BJ (cell line): ENCODE measurements at regions not wholly inside any gene's neighbourhood (a gene's known extent, or its start where the extent isn't known, plus 50 kb on each side); places are given as distances from the start of the nearest gene placed in this dataset.

Source experiments
- CTCF ChIA-PET: fragments of 350-600 bp; formaldehyde crosslinking; extraction: SDS; loops from one replicate; lab custom pipeline; 2021; ENCODE audit warnings: antibody characterized with exemption, inconsistent platforms; lab: Yijun Ruan, JAX
- POLR2A ChIA-PET: fragments of 300-600 bp; sonication (Branson Sonifier 250); formaldehyde crosslinking; extraction: SDS; loops from one replicate; lab custom pipeline; 2021; ENCODE audit warnings: antibody characterized with exemption; lab: Charles Lee
- DNase-seq: peaks from one replicate; pipeline ENCODE4 v3.0.0-alpha.2; 2011; ENCODE audit warnings: low read depth
- H3K27me3 ChIP-seq: 2 replicates; pipeline ENCODE4 v1.6.0; 2011; ENCODE audit warnings: low read length; ENCODE audit not compliant: control insufficient read depth, insufficient read depth
- H3K36me3 ChIP-seq: 2 replicates; pipeline ENCODE4 v1.5.1; 2011; ENCODE audit warnings: low read length; ENCODE audit not compliant: control insufficient read depth, insufficient read depth
- H3K4me3 ChIP-seq: 2 replicates; pipeline ENCODE4 v1.5.1; 2011; ENCODE audit warnings: low read depth, mild to moderate bottlenecking, control low read depth, low read length
- CTCF ChIP-seq: IDR thresholded peaks from 2 replicates; pipeline ENCODE4 v1.5.1; 2011; ENCODE audit warnings: low read depth, mild to moderate bottlenecking, control low read depth, inconsistent platforms, low read length, moderate library complexity; ENCODE audit not compliant: insufficient read depth

- H3K27me3 ChIP-seq: no peaks in the 10 kb centered on the region
- no peak for TF ChIP-seq CTCF
- ChIA-PET CTCF (no interaction called here), POLR2A (no interaction called here)
- H3K4me3 ChIP-seq: no peak overlapping the region
- DNase-seq: no peak
- H3K36me3 ChIP-seq: no peaks in the 10 kb centered on the region
These were observed 61.3 kb upstream of the MTAP start for GRCh38 chr9:21741151-21741550.

DNA sequence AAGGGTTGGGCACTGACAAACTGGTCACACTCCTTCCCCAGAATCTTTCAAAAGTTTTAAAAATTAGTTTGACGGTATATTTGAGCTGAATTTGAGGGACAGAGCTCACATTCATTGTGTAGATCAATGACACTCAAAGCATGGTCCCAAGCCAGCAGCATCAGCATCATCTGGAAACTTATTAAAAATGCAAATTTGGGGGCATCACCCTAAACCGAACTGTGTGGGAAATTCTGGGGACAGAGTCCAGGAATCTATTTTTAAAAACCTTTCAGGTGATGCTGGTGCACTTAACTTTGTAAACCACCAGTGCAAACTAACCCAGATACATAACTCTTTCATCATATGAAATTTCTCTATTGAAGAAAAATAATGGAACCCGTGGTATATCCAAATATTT, 58.1 kb upstream of the MTAP start:
- CTCF ChIA-PET: no interaction called here
- H3K27me3 ChIP-seq: no peaks in the 10 kb centered on the region

DNA sequence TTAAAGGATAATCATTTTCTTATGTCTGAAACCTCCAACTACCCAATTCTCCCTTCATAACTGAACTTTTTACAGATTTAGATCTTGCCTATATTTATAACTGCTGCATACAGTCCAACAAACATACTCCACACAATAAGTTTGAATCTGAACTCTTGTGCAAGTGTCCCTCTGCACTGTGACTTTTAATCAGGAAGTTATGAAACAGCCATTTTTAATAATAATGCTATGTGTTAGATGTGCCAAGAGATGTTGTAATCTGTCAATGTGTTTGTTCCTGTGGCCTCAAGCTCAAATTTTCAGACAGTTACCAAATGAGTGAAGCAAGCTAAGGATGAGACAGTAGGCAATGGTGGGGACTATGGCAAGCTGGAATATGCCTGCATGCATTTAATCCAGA, 57.6 kb upstream of the MTAP start:
- Histone ChIP-seq H3K36me3 (no peaks in the 10 kb centered on the region), H3K27me3 (no peaks in the 10 kb centered on the region), H3K4me3 (no peak overlapping the region)
- DNase-seq: no peak
- POLR2A ChIA-PET: no interaction called here
- TF ChIP-seq CTCF: no peak
- CTCF ChIA-PET: no interaction called here

More for the DNA sequence above, 58.1 kb upstream of the MTAP start:
- Histone ChIP-seq H3K36me3 (no peaks in the 10 kb centered on the region), H3K4me3 (no peak overlapping the region)
- TF ChIP-seq CTCF: no peak
- DNase-seq: no peak
- POLR2A ChIA-PET: no interaction called here

- Histone ChIP-seq H3K27me3 (no peaks in the 10 kb centered on the region), H3K4me3 (no peak overlapping the region), H3K36me3 (no peaks in the 10 kb centered on the region)
- DNase-seq: no peak
- CTCF ChIA-PET: no interaction called here
- no peak for TF ChIP-seq CTCF
- POLR2A ChIA-PET: no interaction called here
These were observed 55.9 kb upstream of the MTAP start for GRCh38 chr9:21746550-21746949.

DNA sequence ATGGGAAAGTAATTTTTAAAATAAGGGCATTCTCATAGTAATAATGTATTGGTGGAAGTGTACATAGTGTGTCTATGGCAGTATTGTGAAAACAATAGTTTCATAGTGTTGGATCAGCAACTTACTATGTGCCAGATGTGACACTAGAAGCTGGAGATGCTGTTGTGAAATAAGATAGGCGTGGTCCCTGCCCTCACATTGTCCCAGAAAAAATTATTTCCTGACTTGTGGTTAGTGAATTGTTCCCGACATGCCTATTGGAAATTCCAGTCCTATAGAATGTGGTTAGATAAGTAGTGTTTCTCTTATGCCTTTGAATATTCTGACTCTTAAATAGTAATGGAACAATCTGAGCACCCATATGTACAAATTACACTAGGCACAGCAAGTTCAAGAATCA, 55.3 kb upstream of the MTAP start:
- Histone ChIP-seq H3K4me3 (no peak overlapping the region), H3K27me3 (no peaks in the 10 kb centered on the region), H3K36me3 (no peaks in the 10 kb centered on the region)
- TF ChIP-seq CTCF: no peak
- ChIA-PET POLR2A (interaction anchor here (0.7 kb wide), 1 partner anchor 276 kb away, joined by 5 read pairs; no protein-coding TSS in a partner anchor), CTCF (no interaction called here)
- DNase-seq: no peak
